Suprapubic skin (tissue), 4 donors: ENCODE measurements at regions not wholly inside any gene's neighbourhood (a gene's known extent, or its start where the extent isn't known, plus 50 kb on each side); places are given as distances from the start of the nearest gene placed in this dataset.

Experiments used
- DNase-seq, 2 donors: peaks; one replicate each; pipeline ENCODE4 v3.0.0-alpha.2; 2019; ENCODE audit warnings: low spot score in 2 of 2
- H3K27ac ChIP-seq: fragments of 200-600 bp; sonication (generic); one replicate; pipeline ENCODE4 v1.5.1; 2019
- H3K27me3 ChIP-seq: fragments of 200-600 bp; sonication (generic); one replicate; pipeline ENCODE4 v1.5.1; 2019
- H3K36me3 ChIP-seq: fragments of 200-600 bp; sonication (generic); one replicate; pipeline ENCODE4 v1.5.1; 2019
- H3K4me1 ChIP-seq: fragments of 200-600 bp; sonication (generic); one replicate; pipeline ENCODE4 v1.5.1; 2019
- H3K4me3 ChIP-seq: fragments of 200-600 bp; sonication (generic); one replicate; pipeline ENCODE4 v1.5.1; 2019; ENCODE audit warnings: mild to moderate bottlenecking
- H3K9me3 ChIP-seq: fragments of 200-600 bp; sonication (generic); one replicate; pipeline ENCODE4 v1.5.1; 2019
- EP300 ChIP-seq: sonication (generic); formaldehyde crosslinking; IDR thresholded peaks from one replicate; pipeline ENCODE4 v1.6.1; 2017; ENCODE audit warnings: antibody characterized with exemption
- POLR2A ChIP-seq, 2 donors: fragments of 450-650 bp; IDR thresholded peaks; one replicate each; pipeline ENCODE4 v1.6.1; 2017; ENCODE audit warnings: antibody characterized with exemption in 2 of 2, mild to moderate bottlenecking in 2 of 2, moderate library complexity in 2 of 2
- POLR2AphosphoS5 ChIP-seq, 3 donors: sonication (generic); formaldehyde crosslinking; IDR thresholded peaks; one replicate each; pipeline ENCODE4 v1.6.1; 2017; ENCODE audit warnings: antibody characterized with exemption in 3 of 3
- WGBS: methylation state at CpG from one replicate; pipeline ENCODE4 v1.1.5; 2018; 5-methylcytosine and 5-hydroxymethylcytosine counted together
- TF ChIP-seq, protein P1 (sequence below), 2 donors: fragments of 200-600 bp in 1 of 2; fragments of 450-650 bp in 1 of 2; sonication (generic) in 1 of 2; IDR thresholded peaks; one replicate each; pipeline ENCODE4 v1.5.1; 2016 to 2019; ENCODE audit warnings: antibody characterized with exemption in 2 of 2, mild to moderate bottlenecking in 1 of 2, moderate library complexity in 1 of 2

DNA sequence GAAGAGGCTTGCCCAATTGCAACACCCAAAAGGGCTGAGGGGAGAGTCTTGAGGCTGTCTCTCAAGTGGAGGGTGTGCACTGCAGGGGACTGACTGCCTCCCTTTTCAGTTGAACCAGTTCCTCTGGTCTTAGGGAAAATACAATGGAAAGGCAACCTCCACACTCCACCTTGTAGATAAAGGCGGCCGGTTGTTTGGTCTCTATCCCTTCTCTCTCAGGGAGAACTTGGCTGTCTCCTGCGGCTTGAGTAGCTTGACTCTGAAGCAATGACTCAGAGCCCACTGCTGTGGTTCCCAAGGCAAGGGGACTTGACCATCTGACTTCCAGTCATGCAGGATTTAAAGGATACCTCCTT, 143.2 kb upstream of the UMPS start:
- TF ChIP-seq EP300 (no peak), POLR2AphosphoS5 (IDR thresholded peaks at IDR 0.05) (no peak), POLR2A (IDR thresholded peaks at IDR 0.05) (no peak)
- TF ChIP-seq, protein P1, sequence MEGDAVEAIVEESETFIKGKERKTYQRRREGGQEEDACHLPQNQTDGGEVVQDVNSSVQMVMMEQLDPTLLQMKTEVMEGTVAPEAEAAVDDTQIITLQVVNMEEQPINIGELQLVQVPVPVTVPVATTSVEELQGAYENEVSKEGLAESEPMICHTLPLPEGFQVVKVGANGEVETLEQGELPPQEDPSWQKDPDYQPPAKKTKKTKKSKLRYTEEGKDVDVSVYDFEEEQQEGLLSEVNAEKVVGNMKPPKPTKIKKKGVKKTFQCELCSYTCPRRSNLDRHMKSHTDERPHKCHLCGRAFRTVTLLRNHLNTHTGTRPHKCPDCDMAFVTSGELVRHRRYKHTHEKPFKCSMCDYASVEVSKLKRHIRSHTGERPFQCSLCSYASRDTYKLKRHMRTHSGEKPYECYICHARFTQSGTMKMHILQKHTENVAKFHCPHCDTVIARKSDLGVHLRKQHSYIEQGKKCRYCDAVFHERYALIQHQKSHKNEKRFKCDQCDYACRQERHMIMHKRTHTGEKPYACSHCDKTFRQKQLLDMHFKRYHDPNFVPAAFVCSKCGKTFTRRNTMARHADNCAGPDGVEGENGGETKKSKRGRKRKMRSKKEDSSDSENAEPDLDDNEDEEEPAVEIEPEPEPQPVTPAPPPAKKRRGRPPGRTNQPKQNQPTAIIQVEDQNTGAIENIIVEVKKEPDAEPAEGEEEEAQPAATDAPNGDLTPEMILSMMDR (IDR thresholded peaks at IDR 0.05): no peak
- H3K4me1 ChIP-seq: peaks cover 21% of the 10 kb centered on the region
- no peak overlapping the region for H3K27ac ChIP-seq
- DNase-seq: no peak
- H3K36me3 ChIP-seq: no peaks in the 10 kb centered on the region
- no peaks in the 10 kb centered on the region for H3K9me3 ChIP-seq
- H3K27me3 ChIP-seq: peaks cover 24% of the 10 kb centered on the region
- WGBS: 88% methylated on average over 3 of the region's 3 CpGs
- no peak overlapping the region for H3K4me3 ChIP-seq

DNA sequence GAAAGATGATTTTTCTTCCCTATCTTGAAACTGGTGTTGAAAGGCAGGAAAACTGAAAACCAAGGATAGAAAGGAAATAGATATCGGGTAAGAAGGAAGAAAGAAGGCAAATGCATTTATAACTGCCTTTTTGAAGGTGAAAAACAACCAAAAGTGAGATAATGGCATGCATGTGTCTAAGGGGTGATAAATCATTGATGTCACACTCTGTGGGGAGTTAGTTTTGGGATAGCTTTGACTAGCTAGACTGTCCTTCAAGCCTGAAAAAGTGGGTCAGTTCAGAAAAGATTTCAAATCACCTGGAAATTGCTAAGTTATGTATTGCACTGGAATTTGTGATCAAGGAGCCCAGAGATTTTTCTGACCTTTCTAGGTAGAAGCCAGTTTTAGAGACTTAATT, 142.2 kb upstream of the UMPS start:
- Histone ChIP-seq H3K27ac (no peak overlapping the region), H3K27me3 (peaks cover 24% of the 10 kb centered on the region), H3K9me3 (no peaks in the 10 kb centered on the region), H3K36me3 (no peaks in the 10 kb centered on the region), H3K4me3 (no peak overlapping the region), H3K4me1 (peaks cover 21% of the 10 kb centered on the region)
- 93% methylated on average over 1 of the region's 1 CpG for WGBS
- DNase-seq: no peak
- TF ChIP-seq POLR2AphosphoS5 (IDR thresholded peaks at IDR 0.05) (no peak), POLR2A (IDR thresholded peaks at IDR 0.05) (no peak), EP300 (no peak)
- TF ChIP-seq, protein P1 (IDR thresholded peaks at IDR 0.05): no peak

DNA sequence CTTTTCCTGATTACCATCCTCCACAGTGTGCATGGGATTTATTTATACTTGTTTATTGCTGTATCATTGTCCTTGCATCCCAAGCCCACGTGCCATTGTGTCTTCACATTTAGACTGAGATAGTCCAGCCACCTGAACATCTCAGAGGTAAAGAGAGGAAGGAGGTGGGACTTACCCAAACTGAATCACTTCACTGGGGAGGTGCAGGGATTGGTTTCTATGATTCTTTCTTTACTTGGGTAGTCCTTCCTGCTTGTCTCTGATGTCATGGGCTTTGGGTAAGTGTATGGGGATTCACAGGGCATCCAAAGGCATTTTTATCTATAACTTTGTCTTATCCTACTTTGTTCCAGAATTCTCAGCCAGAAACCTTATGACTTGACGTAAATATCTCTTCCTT, 141.5 kb upstream of the UMPS start:
- WGBS: 95% methylated on average over 2 of the region's 2 CpGs
- H3K27ac ChIP-seq: no peak overlapping the region
- H3K4me3 ChIP-seq: no peak overlapping the region
- peaks cover 24% of the 10 kb centered on the region for H3K27me3 ChIP-seq
- H3K36me3 ChIP-seq: no peaks in the 10 kb centered on the region
- peaks cover 21% of the 10 kb centered on the region for H3K4me1 ChIP-seq
- TF ChIP-seq POLR2A (IDR thresholded peaks at IDR 0.05): no peak
- no peak for TF ChIP-seq EP300
- TF ChIP-seq, protein P1 (IDR thresholded peaks at IDR 0.05): no peak
- TF ChIP-seq POLR2AphosphoS5 (IDR thresholded peaks at IDR 0.05): no peak
- H3K9me3 ChIP-seq: no peaks in the 10 kb centered on the region
- no peak for DNase-seq

DNA sequence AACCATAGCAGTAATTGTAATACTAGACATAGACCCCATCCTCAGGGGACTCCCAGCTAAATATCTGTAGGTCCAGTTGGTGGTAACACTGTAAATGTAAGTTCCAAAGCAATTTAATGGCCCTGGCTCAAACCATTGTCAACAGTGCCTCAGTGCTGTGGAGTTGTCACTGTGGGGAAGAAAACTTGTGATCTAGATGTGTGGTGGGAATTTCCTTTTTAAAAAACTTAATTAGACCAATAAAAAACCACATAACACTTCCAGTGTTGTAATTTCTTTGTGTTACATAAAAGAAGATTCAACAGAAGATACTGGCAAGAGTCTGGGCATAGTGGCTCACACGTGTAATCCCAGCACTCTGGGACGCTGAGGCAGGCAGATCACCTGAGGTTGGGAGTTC, 138.6 kb upstream of the UMPS start:
- Histone ChIP-seq H3K4me3 (no peak overlapping the region), H3K27me3 (peaks cover 2% of the 10 kb centered on the region)

DNA sequence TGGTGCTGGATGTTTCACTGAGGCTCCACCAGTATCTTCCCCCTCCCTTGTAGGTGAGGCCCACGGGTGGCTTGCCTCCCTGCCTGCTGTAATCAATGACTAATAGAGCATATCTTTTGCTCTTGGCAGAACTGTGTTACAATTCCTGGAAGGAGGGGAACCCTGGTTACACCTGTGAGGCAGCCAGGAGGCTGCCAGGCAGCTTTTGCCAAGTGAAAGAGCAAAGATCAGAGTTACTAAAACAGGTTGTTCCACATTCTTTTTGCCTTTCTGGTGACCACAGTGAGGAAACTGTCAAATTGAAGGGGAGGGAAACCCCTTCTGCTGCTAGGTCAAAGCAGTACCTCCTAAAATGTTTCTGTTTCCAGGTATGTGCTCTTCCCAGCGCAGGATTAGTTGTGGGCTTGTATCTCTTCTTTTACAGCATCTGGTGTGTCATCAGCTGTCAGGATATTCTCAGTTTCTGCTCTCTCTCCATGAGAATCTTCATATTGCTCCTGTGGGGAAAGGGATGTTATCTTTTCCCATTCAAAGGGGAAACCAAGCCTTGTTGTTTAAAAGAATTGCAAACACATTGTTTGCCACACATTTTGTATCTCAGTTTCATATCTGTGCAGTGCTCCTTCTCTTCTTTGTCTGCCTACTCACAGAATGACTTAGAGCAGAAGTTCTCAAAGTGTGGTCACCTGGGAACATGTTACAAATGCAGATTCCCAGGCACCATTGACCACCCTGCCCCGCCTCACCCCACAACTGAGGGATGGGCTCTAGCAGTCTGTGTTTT, 137.4 kb upstream of the UMPS start:
- Histone ChIP-seq H3K27me3 (no peaks in the 10 kb centered on the region), H3K4me1 (no peaks in the 10 kb centered on the region), H3K9me3 (no peaks in the 10 kb centered on the region), H3K27ac (no peak overlapping the region), H3K4me3 (no peak overlapping the region), H3K36me3 (no peaks in the 10 kb centered on the region)
- WGBS: 62% methylated on average over 3 of the region's 3 CpGs
- no peak for DNase-seq
- TF ChIP-seq EP300 (no peak), POLR2A (IDR thresholded peaks at IDR 0.05) (no peak), POLR2AphosphoS5 (IDR thresholded peaks at IDR 0.05) (no peak)
- TF ChIP-seq, protein P1 (IDR thresholded peaks at IDR 0.05): no peak

More for the DNA sequence above, 138.6 kb upstream of the UMPS start:
- no peak for DNase-seq
- Histone ChIP-seq H3K36me3 (no peaks in the 10 kb centered on the region), H3K9me3 (no peaks in the 10 kb centered on the region), H3K27ac (no peak overlapping the region), H3K4me1 (peaks cover 2% of the 10 kb centered on the region)
- 75% methylated on average over 2 of the region's 2 CpGs for WGBS
- TF ChIP-seq, protein P1 (IDR thresholded peaks at IDR 0.05): no peak
- TF ChIP-seq POLR2A (IDR thresholded peaks at IDR 0.05): no peak
- TF ChIP-seq EP300: no peak
- TF ChIP-seq POLR2AphosphoS5 (IDR thresholded peaks at IDR 0.05): no peak
